ENCODE measurements at regions not wholly inside any gene's neighbourhood (a gene's known extent, or its start where the extent isn't known, plus 50 kb on each side); places are given as distances from the start of the nearest gene placed in this dataset.

- no peak overlapping the region for H3K4me3 ChIP-seq (ENCODE audit: low read length)
- Mint-ChIP-seq H3K4me3 (no peak overlapping the region), H3K27ac (no peak overlapping the region), H3K4me1 (no peaks in the 10 kb centered on the region), H3K27me3 (ENCODE audit: insufficient read depth) (no peaks in the 10 kb centered on the region), H3K36me3 (ENCODE audit: low read depth) (no peaks in the 10 kb centered on the region), H3K9me3 (no peaks in the 10 kb centered on the region)
- H3K9ac ChIP-seq (ENCODE audit: extremely low read depth, low read length, poor library complexity, severe bottlenecking) = no peak overlapping the region
- 96 to 100% methylated on average over 1 to 3 of the region's 8 CpGs for WGBS, 2 experiments (ENCODE audit: insufficient coverage in 1 of 2, insufficient read length in 1 of 2)
- no peaks in the 10 kb centered on the region for H3K27me3 ChIP-seq (ENCODE audit: control insufficient read depth, insufficient read depth, low read length, poor library complexity, severe bottlenecking)
- no peak for DNase-seq
- no peaks in the 10 kb centered on the region for H3K4me1 ChIP-seq (ENCODE audit: control insufficient read depth, insufficient read depth, low read length)
- H3K9me3 ChIP-seq (ENCODE audit: control insufficient read depth, low read length) = no peaks in the 10 kb centered on the region
- no peak overlapping the region for H3K27ac ChIP-seq (ENCODE audit: low read depth, low read length)
- no peaks in the 10 kb centered on the region for H3K36me3 ChIP-seq (ENCODE audit: control insufficient read depth, insufficient read depth, low read length)
- TF ChIP-seq CTCF (conservative IDR thresholded peaks at IDR 0.05) = no peak
Measured at GRCh38 chr6:12613811-12614210, 102.8 kb upstream of the PHACTR1 start.

GRCh38 chr6:12614456-12614855 is 102.1 kb upstream of the PHACTR1 start:
- Mint-ChIP-seq H3K4me1 (no peaks in the 10 kb centered on the region), H3K9me3 (no peaks in the 10 kb centered on the region), H3K4me3 (no peak overlapping the region), H3K27me3 (ENCODE audit: insufficient read depth) (no peaks in the 10 kb centered on the region), H3K36me3 (ENCODE audit: low read depth) (no peaks in the 10 kb centered on the region), H3K27ac (no peak overlapping the region)
- no peak overlapping the region for H3K9ac ChIP-seq (ENCODE audit: extremely low read depth, low read length, poor library complexity, severe bottlenecking)
- H3K36me3 ChIP-seq (ENCODE audit: control insufficient read depth, insufficient read depth, low read length) = no peaks in the 10 kb centered on the region
- 94 to 96% methylated on average over 6 of the region's 6 CpGs for WGBS, 2 experiments (ENCODE audit: insufficient coverage in 1 of 2, insufficient read length in 1 of 2)
- H3K4me3 ChIP-seq (ENCODE audit: low read length) = no peak overlapping the region
- no peaks in the 10 kb centered on the region for H3K9me3 ChIP-seq (ENCODE audit: control insufficient read depth, low read length)
- H3K27ac ChIP-seq (ENCODE audit: low read depth, low read length) = no peak overlapping the region
- TF ChIP-seq CTCF (conservative IDR thresholded peaks at IDR 0.05) = no peak
- no peak for DNase-seq
- H3K27me3 ChIP-seq (ENCODE audit: control insufficient read depth, insufficient read depth, low read length, poor library complexity, severe bottlenecking) = no peaks in the 10 kb centered on the region
- H3K4me1 ChIP-seq (ENCODE audit: control insufficient read depth, insufficient read depth, low read length) = no peaks in the 10 kb centered on the region

DNA sequence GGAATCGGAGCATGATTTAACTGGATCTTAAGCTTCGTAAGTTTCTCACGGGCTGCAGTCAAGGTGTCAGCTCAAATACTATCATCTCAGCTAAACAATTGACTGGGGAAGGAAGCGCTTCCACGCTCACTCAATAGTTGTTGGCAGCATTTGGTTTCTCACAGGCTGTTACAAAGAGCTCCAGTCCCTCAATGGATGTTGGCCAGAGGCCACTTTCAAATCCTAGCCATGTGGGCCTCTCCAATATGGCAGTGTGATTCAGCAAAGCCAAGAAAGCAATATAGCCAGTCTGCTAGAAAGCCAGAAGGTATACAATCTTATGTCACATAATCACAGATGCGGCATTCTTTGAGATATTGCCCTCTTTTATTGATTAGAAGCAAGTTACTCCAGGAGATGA is 98.3 kb upstream of the PHACTR1 start:
- H3K4me1 Mint-ChIP-seq = no peaks in the 10 kb centered on the region
- Histone ChIP-seq H3K9ac (ENCODE audit: extremely low read depth, low read length, poor library complexity, severe bottlenecking) (no peak overlapping the region), H3K27ac (ENCODE audit: low read depth, low read length) (no peak overlapping the region), H3K4me3 (ENCODE audit: low read length) (no peak overlapping the region), H3K4me1 (ENCODE audit: control insufficient read depth, insufficient read depth, low read length) (no peaks in the 10 kb centered on the region), H3K36me3 (ENCODE audit: control insufficient read depth, insufficient read depth, low read length) (no peaks in the 10 kb centered on the region), H3K27me3 (ENCODE audit: control insufficient read depth, insufficient read depth, low read length, poor library complexity, severe bottlenecking) (no peaks in the 10 kb centered on the region), H3K9me3 (ENCODE audit: control insufficient read depth, low read length) (no peaks in the 10 kb centered on the region)
- no peaks in the 10 kb centered on the region for H3K36me3 Mint-ChIP-seq (ENCODE audit: low read depth)
- no peak for DNase-seq
- H3K27ac Mint-ChIP-seq = no peak overlapping the region
- TF ChIP-seq CTCF (conservative IDR thresholded peaks at IDR 0.05) = no peak
- no peak overlapping the region for H3K4me3 Mint-ChIP-seq
- H3K9me3 Mint-ChIP-seq = no peaks in the 10 kb centered on the region
- H3K27me3 Mint-ChIP-seq (ENCODE audit: insufficient read depth) = no peaks in the 10 kb centered on the region
- WGBS, 2 experiments (ENCODE audit: insufficient coverage in 1 of 2, insufficient read length in 1 of 2) = 72 to 79% methylated on average over 5 to 6 of the region's 6 CpGs
